K562 (cell line): ENCODE measurements at regions not wholly inside any gene's neighbourhood (a gene's known extent, or its start where the extent isn't known, plus 50 kb on each side); places are given as distances from the start of the nearest gene placed in this dataset.
"Not testable (repeated sequence)": the region's sequence is repeated elsewhere in the genome, so short reads cannot be mapped to it uniquely, and the experiment has no call there.

ENCODE experiments used
- CBFB ChIP-seq: sonication (generic); formaldehyde crosslinking; IDR thresholded peaks from 2 replicates; pipeline ENCODE4 v1.4.0; 2020; ENCODE audit warnings: mild to moderate bottlenecking, missing genetic modification reagents
- E2F1 ChIP-seq: sonication (generic); formaldehyde crosslinking; IDR thresholded peaks from 2 replicates; pipeline ENCODE4 v1.8.1; 2023; ENCODE audit warnings: mild to moderate bottlenecking, missing genetic modification reagents, moderate library complexity
- FOXK2 ChIP-seq, 2 experiments: fragments of 450-650 bp; IDR thresholded peaks in 1 of 2; conservative IDR thresholded peaks in 1 of 2; 2 replicates each; pipeline ENCODE4 v1.6.1; 2016; ENCODE audit warnings: low read depth in 2 of 2, mild to moderate bottlenecking in 1 of 2
- HMGXB4 ChIP-seq: sonication (generic); formaldehyde crosslinking; IDR thresholded peaks from 2 replicates; pipeline ENCODE4 v1.8.1; 2023; ENCODE audit warnings: mild to moderate bottlenecking, missing genetic modification reagents
- KLF6 ChIP-seq: fragments of 250-450 bp; sonication (Bioruptor Pico); IDR thresholded peaks from 2 replicates; pipeline ENCODE4 v1.4.0; 2020; ENCODE audit warnings: mild to moderate bottlenecking, moderate library complexity, borderline replicate concordance
- MAZ ChIP-seq, 2 experiments: fragments of 450-650 bp in 1 of 2; sonication (generic) in 1 of 2; formaldehyde crosslinking; IDR thresholded peaks in 1 of 2; conservative IDR thresholded peaks in 1 of 2; 2 replicates each; pipeline versions ENCODE4 v1.4.0 to v1.5.0; 2020; ENCODE audit warnings: mild to moderate bottlenecking in 1 of 2, missing genetic modification reagents in 1 of 2
- TBP ChIP-seq: optimal IDR thresholded peaks from 2 replicates; pipeline ENCODE3; 2011; ENCODE audit warnings: low read depth, low read length, improper control_type of control experiment
- YY1 ChIP-seq, 3 experiments: IDR thresholded peaks; 2 replicates each; pipeline ENCODE4 v1.6.1; 2011; ENCODE audit warnings: low read length in 2 of 3, mild to moderate bottlenecking in 2 of 3, moderate library complexity in 2 of 3, borderline replicate concordance in 1 of 3, control low read depth in 1 of 3, low read depth in 1 of 3; ENCODE audit not compliant: insufficient read depth in 3 of 3, insufficient replicate concordance in 2 of 3, control insufficient read depth in 1 of 3, insufficient read length in 1 of 3; ENCODE audit errors: extremely low read depth in 1 of 3
- ZFP36 ChIP-seq: fragments of 150-350 bp; IDR thresholded peaks from 2 replicates; pipeline ENCODE4 v1.6.1; 2018; ENCODE audit warnings: low read length, low read depth; ENCODE audit not compliant: partially characterized antibody

- TF ChIP-seq TBP; HMGXB4 (CRISPR knock-in tag); KLF6 (CRISPR knock-in tag); MAZ (CRISPR knock-in tag; conservative IDR thresholded peaks at IDR 0.05 in 1 of 2, IDR thresholded peaks at IDR 0.05 in 1 of 2); YY1 (IDR thresholded peaks at IDR 0.05; ENCODE audit: borderline replicate concordance in 1 of 3, control insufficient read depth in 1 of 3, extremely low read depth in 1 of 3, insufficient read depth in 3 of 3, insufficient read length in 1 of 3, insufficient replicate concordance in 2 of 3, low read depth in 1 of 3, low read length in 2 of 3); ZFP36; E2F1 (CRISPR knock-in tag); CBFB (CRISPR knock-in tag); FOXK2 (conservative IDR thresholded peaks at IDR 0.05 in 1 of 2, IDR thresholded peaks at IDR 0.05 in 1 of 2; ENCODE audit: low read depth in 2 of 2): not testable (repeated sequence)
Observed at GRCh38 chr4:3627967-3628867, 96.0 kb upstream of the LRPAP1 start.
